GM23248 (cell line): ENCODE measurements at regions not wholly inside any gene's neighbourhood (a gene's known extent, or its start where the extent isn't known, plus 50 kb on each side); places are given as distances from the start of the nearest gene placed in this dataset.

Experiments used
- EZH2 ChIP-seq: fragments of 200-600 bp; sonication (generic); IDR thresholded peaks from 2 replicates; pipeline ENCODE4 v1.6.1; 2018; ENCODE audit warnings: antibody characterized with exemption, mild to moderate bottlenecking; ENCODE audit not compliant: insufficient read depth, poor library complexity, severe bottlenecking
- EZH2phosphoT487 ChIP-seq: fragments of 200-600 bp; sonication (generic); IDR thresholded peaks from 2 replicates; pipeline ENCODE4 v1.6.1; 2018; ENCODE audit warnings: antibody characterized with exemption, moderate library complexity, mild to moderate bottlenecking, low read depth; ENCODE audit not compliant: insufficient read depth

- TF ChIP-seq EZH2phosphoT487 (no peak), EZH2 (no peak)
Measured at GRCh38 chr7:55730197-55730596, 132.4 kb downstream of the SEPTIN14 start.
